HG03280 (cell line): ENCODE measurements at regions not wholly inside any gene's neighbourhood (a gene's known extent, or its start where the extent isn't known, plus 50 kb on each side); places are given as distances from the start of the nearest gene placed in this dataset.

Source experiments
- ATAC-seq: cut with Tn5 transposase; IDR thresholded peaks from one replicate; pipeline ENCODE4 v1.9.1; 2021; ENCODE audit warnings: mild to moderate bottlenecking, moderate library complexity; ENCODE audit not compliant: unreplicated experiment

GRCh38 chr4:123496421-123496820 lies 99.8 kb downstream of the SPRY1 start:
- no peak for ATAC-seq

- ATAC-seq, result no peak
Observed at GRCh38 chr4:123497340-123497739, 100.7 kb downstream of the SPRY1 start.

- ATAC-seq, result no peak
Observed at GRCh38 chr4:123501733-123502132, 105.1 kb downstream of the SPRY1 start.

GRCh38 chr4:123503698-123504363 lies 107.2 kb downstream of the SPRY1 start:
- ATAC-seq, result no peak

GRCh38 chr4:123505095-123506010 lies 108.8 kb downstream of the SPRY1 start:
- no peak for ATAC-seq

- ATAC-seq, result no peak
Observed at GRCh38 chr4:123506011-123506695, 109.6 kb downstream of the SPRY1 start.

GRCh38 chr4:123507376-123507775 lies 110.8 kb downstream of the SPRY1 start:
- no peak for ATAC-seq

- no peak for ATAC-seq
Observed at GRCh38 chr4:123510221-123510620, 113.6 kb downstream of the SPRY1 start.

- ATAC-seq, result no peak
Observed at GRCh38 chr4:123510659-123511058, 114.1 kb downstream of the SPRY1 start.

GRCh38 chr4:123516576-123516975 lies 120.0 kb downstream of the SPRY1 start:
- ATAC-seq, result no peak

- no peak for ATAC-seq
Observed at GRCh38 chr4:123517176-123517575, 120.6 kb downstream of the SPRY1 start.

- no peak for ATAC-seq
Observed at GRCh38 chr4:123517971-123518370, 121.4 kb downstream of the SPRY1 start.

GRCh38 chr4:123520325-123520724 lies 123.7 kb downstream of the SPRY1 start:
- no peak for ATAC-seq

GRCh38 chr4:123522081-123522480 lies 125.5 kb downstream of the SPRY1 start:
- ATAC-seq, result no peak

GRCh38 chr4:123522646-123523045 lies 126.1 kb downstream of the SPRY1 start:
- no peak for ATAC-seq

GRCh38 chr4:123524958-123525628 lies 128.5 kb downstream of the SPRY1 start:
- ATAC-seq, result no peak

- no peak for ATAC-seq
Observed at GRCh38 chr4:123526511-123526910, 129.9 kb downstream of the SPRY1 start.

- ATAC-seq, result no peak
Observed at GRCh38 chr4:123528501-123529277, 132.1 kb downstream of the SPRY1 start.

GRCh38 chr4:123529278-123529568 lies 132.6 kb downstream of the SPRY1 start:
- ATAC-seq, result no peak

GRCh38 chr4:123530357-123530756 lies 133.8 kb downstream of the SPRY1 start:
- no peak for ATAC-seq
